ENCODE measurements at regions not wholly inside any gene's neighbourhood (a gene's known extent, or its start where the extent isn't known, plus 50 kb on each side); places are given as distances from the start of the nearest gene placed in this dataset.

DNA sequence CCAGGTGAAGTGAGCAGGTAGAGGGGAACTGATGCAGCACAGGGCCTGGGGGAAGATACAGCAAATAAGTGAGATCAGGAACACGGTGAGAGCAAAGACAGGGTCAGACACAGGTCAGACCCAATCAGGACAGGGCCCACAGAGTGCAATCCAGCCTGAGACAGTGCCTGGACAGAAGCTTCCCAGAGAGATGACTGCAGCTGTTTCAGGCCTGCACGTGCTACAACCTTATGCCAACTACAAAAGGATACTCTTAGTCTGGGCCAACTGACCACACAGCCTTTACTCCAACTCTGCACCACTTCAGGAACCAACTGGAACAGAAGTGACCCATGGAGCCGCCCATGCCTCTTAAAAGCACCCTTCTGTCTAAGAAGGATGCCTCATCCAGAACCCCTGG is 228.0 kb downstream of the TOMM20 start:
- Histone ChIP-seq H3K27me3 (ENCODE audit: control insufficient read depth in 1 of 2, insufficient read depth in 2 of 2, low read length in 2 of 2) (no peaks in the 10 kb centered on the region), H3K4me1 (ENCODE audit: control insufficient read depth in 1 of 2, insufficient read depth in 2 of 2, low read length in 2 of 2) (peaks cover 9 to 17% of the 10 kb centered on the region in 2 donors), H3K27ac (ENCODE audit: low read depth, low read length) (no peak overlapping the region), H3K36me3 (ENCODE audit: control insufficient read depth in 1 of 2, insufficient read depth in 2 of 2, low read length in 2 of 2) (no peaks in the 10 kb centered on the region), H3K9me3 (ENCODE audit: control insufficient read depth in 1 of 2, low read length in 2 of 2) (no peaks in the 10 kb centered on the region), H3K9ac (ENCODE audit: low read depth in 1 of 2, low read length in 2 of 2) (no peak overlapping the region), H3K4me3 (ENCODE audit: low read depth in 1 of 2, low read length in 2 of 2) (no peak overlapping the region)

DNA sequence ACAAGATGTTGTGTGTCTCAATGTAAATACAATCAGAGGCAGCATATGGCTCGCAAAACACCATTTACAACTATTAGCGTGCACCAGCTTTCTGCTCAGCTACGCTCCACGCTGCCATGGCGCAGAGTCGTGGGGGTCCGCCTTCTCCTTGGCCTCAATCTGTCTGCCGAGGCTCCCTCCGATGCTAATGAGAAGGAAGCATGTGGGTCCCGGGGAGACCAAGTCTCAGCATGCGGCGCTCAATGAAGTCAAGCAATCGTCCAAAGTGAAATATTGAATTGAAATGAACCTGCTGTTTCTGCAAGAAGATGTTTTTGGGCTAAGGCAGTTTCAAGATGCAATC is 228.9 kb downstream of the TOMM20 start:
- peaks cover 9 to 17% of the 10 kb centered on the region in 2 donors for H3K4me1 ChIP-seq (ENCODE audit: control insufficient read depth in 1 of 2, insufficient read depth in 2 of 2, low read length in 2 of 2)
- no peaks in the 10 kb centered on the region for H3K9me3 ChIP-seq (ENCODE audit: control insufficient read depth in 1 of 2, low read length in 2 of 2)
- H3K27me3 ChIP-seq (ENCODE audit: control insufficient read depth in 1 of 2, insufficient read depth in 2 of 2, low read length in 2 of 2): no peaks in the 10 kb centered on the region
- H3K36me3 ChIP-seq (ENCODE audit: control insufficient read depth in 1 of 2, insufficient read depth in 2 of 2, low read length in 2 of 2): no peaks in the 10 kb centered on the region
- H3K9ac ChIP-seq (ENCODE audit: low read depth in 1 of 2, low read length in 2 of 2): peak overlapping the region in 1 of 2 donors; percentile 2
- no peak overlapping the region for H3K27ac ChIP-seq (ENCODE audit: low read depth, low read length)
- H3K4me3 ChIP-seq (ENCODE audit: low read depth in 1 of 2, low read length in 2 of 2): no peak overlapping the region

DNA sequence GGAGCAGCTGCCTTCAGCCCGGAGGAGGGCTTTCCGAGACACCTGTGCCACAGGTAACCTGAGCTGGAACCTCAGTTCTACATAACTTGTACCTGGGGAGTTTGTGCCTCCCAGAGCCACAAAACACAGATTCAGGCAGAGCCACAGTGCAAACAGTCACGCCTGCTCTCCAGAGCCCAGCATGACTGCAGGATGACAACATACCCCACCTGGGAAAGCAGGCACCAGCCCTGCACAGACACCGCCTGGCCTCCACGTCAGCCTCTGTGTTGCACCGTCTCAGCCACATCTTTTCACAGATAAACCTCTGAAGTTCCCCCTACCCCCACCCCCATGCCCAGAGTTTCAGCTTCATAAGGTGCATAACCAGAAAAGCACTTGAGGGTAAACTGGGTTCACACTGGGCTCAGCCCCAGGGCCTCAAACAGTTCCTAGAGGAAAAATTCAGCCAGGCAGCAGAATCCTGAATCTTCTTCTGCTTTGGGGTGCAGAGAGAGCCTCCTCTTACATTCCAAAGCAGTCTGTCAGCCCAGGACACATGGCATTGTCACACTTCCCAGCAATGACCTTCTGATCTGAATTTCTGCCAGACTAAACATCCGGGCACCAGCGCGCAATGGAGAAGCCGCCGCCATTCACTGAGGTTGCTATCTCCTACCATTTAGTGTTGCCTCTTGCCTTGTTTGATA is 229.5 kb downstream of the TOMM20 start:
- Histone ChIP-seq H3K4me3 (ENCODE audit: low read depth in 1 of 2, low read length in 2 of 2) (no peak overlapping the region), H3K4me1 (ENCODE audit: control insufficient read depth in 1 of 2, insufficient read depth in 2 of 2, low read length in 2 of 2) (peaks cover 9 to 17% of the 10 kb centered on the region in 2 donors), H3K9me3 (ENCODE audit: control insufficient read depth in 1 of 2, low read length in 2 of 2) (no peaks in the 10 kb centered on the region), H3K9ac (ENCODE audit: low read depth in 1 of 2, low read length in 2 of 2) (peak overlapping the region in 1 of 2 donors; percentile 2), H3K27me3 (ENCODE audit: control insufficient read depth in 1 of 2, insufficient read depth in 2 of 2, low read length in 2 of 2) (no peaks in the 10 kb centered on the region), H3K36me3 (ENCODE audit: control insufficient read depth in 1 of 2, insufficient read depth in 2 of 2, low read length in 2 of 2) (no peaks in the 10 kb centered on the region), H3K27ac (ENCODE audit: low read depth, low read length) (no peak overlapping the region)

DNA sequence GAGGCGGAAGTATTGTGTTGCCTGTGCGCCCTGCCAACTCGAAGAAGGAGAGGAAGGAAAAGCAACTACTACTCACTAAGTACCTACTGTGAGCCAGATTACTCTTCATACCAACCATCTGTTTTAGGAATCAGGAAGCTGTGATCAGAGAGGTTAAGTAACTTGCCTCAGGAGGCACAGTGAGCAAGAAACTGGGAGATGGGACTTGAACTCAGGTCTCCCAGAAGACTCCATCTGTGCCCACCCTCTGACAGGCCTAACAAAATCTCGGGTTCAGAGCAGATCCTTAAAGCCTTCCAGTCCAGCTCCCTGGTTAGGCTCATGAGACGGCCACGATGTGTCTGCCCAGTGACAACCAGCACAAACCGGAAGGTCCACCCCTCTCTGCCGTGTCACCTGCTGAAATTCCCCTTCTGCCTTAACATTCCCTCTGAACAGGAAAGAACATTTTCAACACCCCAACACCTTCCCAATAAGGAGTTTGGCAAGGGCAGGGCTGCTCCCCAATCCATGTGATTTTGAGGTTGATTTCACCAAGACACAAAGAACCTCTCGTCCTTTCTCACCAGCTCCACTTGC is 230.1 kb downstream of the TOMM20 start:
- peak overlapping the region in 1 of 2 donors; percentile 2 for H3K9ac ChIP-seq (ENCODE audit: low read depth in 1 of 2, low read length in 2 of 2)
- H3K4me3 ChIP-seq (ENCODE audit: low read depth in 1 of 2, low read length in 2 of 2): no peak overlapping the region
- H3K27me3 ChIP-seq (ENCODE audit: control insufficient read depth in 1 of 2, insufficient read depth in 2 of 2, low read length in 2 of 2): no peaks in the 10 kb centered on the region
- H3K36me3 ChIP-seq (ENCODE audit: control insufficient read depth in 1 of 2, insufficient read depth in 2 of 2, low read length in 2 of 2): no peaks in the 10 kb centered on the region
- no peaks in the 10 kb centered on the region for H3K9me3 ChIP-seq (ENCODE audit: control insufficient read depth in 1 of 2, low read length in 2 of 2)
- peaks cover 9 to 17% of the 10 kb centered on the region in 2 donors for H3K4me1 ChIP-seq (ENCODE audit: control insufficient read depth in 1 of 2, insufficient read depth in 2 of 2, low read length in 2 of 2)
- no peak overlapping the region for H3K27ac ChIP-seq (ENCODE audit: low read depth, low read length)

DNA sequence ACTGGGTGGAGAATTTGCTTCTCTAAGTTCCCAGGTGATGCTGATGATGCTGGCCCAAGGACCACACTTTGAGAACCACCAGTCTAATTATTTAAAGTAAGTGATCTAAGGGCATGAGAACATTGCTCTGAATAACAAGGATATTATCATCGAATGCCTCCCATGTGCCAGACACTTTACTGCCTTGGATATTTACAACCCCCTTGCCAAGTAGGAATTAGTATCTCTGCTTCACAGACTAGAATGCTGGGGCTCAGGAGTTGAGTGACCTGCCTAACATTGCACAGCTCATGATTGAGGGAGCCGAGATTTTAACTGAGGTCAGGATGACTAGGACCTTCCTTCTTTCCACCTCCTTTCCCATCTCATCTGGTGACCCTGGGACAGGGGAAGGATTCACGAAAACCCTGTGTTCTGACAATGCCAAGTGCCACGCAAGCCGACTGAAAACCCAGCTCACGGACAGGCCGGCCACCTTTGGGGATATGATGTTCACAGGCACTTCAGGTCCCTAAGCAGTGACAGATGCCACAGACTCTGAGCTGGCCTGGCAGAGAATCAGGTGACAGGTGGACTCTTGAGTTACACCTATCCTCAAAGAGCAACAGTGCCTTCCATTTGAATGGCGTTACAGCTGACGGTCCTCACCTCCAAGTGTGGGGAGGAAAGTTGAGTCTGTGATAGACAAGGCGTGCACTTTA is 230.7 kb downstream of the TOMM20 start:
- H3K9me3 ChIP-seq (ENCODE audit: control insufficient read depth in 1 of 2, low read length in 2 of 2): no peaks in the 10 kb centered on the region
- no peaks in the 10 kb centered on the region for H3K27me3 ChIP-seq (ENCODE audit: control insufficient read depth in 1 of 2, insufficient read depth in 2 of 2, low read length in 2 of 2)
- peaks cover 9 to 17% of the 10 kb centered on the region in 2 donors for H3K4me1 ChIP-seq (ENCODE audit: control insufficient read depth in 1 of 2, insufficient read depth in 2 of 2, low read length in 2 of 2)
- H3K27ac ChIP-seq (ENCODE audit: low read depth, low read length): no peak overlapping the region
- H3K4me3 ChIP-seq (ENCODE audit: low read depth in 1 of 2, low read length in 2 of 2): no peak overlapping the region
- no peak overlapping the region for H3K9ac ChIP-seq (ENCODE audit: low read depth in 1 of 2, low read length in 2 of 2)
- H3K36me3 ChIP-seq (ENCODE audit: control insufficient read depth in 1 of 2, insufficient read depth in 2 of 2, low read length in 2 of 2): no peaks in the 10 kb centered on the region

DNA sequence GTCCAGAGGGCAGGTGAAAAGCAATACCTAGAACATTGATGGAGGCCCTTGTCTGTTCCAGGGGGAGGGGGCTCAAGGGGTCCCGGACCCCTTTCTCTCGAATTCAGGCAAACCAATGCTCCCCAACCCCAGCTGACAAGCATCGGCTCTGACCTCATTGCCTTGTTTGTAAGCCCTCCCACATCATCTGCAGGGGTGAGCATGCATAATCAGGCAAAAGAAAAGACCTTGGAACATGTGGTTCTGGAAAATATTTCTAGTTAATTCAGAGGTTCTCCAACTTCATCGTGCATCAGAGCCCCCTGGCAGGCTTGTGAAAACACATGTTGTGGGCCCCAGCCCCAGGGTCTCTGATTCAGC is 231.3 kb downstream of the TOMM20 start:
- Histone ChIP-seq H3K27ac (ENCODE audit: low read depth, low read length) (no peak overlapping the region), H3K27me3 (ENCODE audit: control insufficient read depth in 1 of 2, insufficient read depth in 2 of 2, low read length in 2 of 2) (no peaks in the 10 kb centered on the region), H3K4me3 (ENCODE audit: low read depth in 1 of 2, low read length in 2 of 2) (no peak overlapping the region), H3K9ac (ENCODE audit: low read depth in 1 of 2, low read length in 2 of 2) (no peak overlapping the region), H3K36me3 (ENCODE audit: control insufficient read depth in 1 of 2, insufficient read depth in 2 of 2, low read length in 2 of 2) (no peaks in the 10 kb centered on the region), H3K9me3 (ENCODE audit: control insufficient read depth in 1 of 2, low read length in 2 of 2) (no peaks in the 10 kb centered on the region), H3K4me1 (ENCODE audit: control insufficient read depth in 1 of 2, insufficient read depth in 2 of 2, low read length in 2 of 2) (peaks cover 9 to 20% of the 10 kb centered on the region in 2 donors)

DNA sequence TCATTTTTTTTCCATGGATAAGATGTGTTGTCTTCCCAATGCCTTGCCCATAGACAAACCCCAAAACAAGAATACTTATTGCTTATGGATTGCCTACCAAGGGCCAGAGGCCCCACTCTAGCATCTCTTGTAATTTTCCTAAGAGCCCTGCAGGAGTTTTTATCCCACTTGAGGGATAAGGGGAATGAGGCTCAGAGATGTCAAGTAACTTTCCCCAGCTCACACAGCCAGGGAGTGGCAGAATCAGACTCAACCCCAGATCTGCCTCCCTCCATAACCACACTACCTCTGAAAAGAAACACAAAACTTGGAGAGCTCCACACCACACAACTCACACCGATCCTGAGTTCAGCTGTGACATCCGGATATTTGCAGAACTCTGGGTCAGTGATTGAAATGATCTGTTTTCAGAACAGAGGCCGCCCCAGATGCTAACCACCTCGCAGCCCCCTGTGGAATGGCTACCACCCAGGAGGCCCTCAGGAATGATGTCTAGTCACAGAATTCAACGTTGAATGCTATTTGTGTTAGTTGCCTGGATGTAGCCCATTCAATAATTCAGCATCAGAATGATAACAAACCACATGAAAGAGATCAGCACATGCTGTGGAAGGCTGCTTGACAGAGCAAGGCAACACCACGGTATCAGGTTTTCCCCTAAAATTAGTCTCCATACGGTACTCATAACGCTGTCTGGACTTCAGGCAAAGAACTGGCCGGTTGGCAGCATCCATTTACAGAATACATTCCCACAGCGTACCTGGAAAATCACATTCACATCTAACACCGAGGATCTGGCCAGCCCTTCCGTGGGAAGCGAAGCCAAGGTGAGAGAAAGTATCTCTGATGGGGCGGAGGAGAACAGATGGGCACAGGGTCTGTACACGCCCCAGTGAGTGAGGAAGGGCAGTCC is 231.9 kb downstream of the TOMM20 start:
- Histone ChIP-seq H3K4me3 (ENCODE audit: low read depth in 1 of 2, low read length in 2 of 2) (no peak overlapping the region), H3K9ac (ENCODE audit: low read depth in 1 of 2, low read length in 2 of 2) (no peak overlapping the region), H3K27ac (ENCODE audit: low read depth, low read length) (no peak overlapping the region), H3K4me1 (ENCODE audit: control insufficient read depth in 1 of 2, insufficient read depth in 2 of 2, low read length in 2 of 2) (peaks cover 9 to 26% of the 10 kb centered on the region in 2 donors), H3K27me3 (ENCODE audit: control insufficient read depth in 1 of 2, insufficient read depth in 2 of 2, low read length in 2 of 2) (no peaks in the 10 kb centered on the region), H3K36me3 (ENCODE audit: control insufficient read depth in 1 of 2, insufficient read depth in 2 of 2, low read length in 2 of 2) (no peaks in the 10 kb centered on the region), H3K9me3 (ENCODE audit: control insufficient read depth in 1 of 2, low read length in 2 of 2) (no peaks in the 10 kb centered on the region)

DNA sequence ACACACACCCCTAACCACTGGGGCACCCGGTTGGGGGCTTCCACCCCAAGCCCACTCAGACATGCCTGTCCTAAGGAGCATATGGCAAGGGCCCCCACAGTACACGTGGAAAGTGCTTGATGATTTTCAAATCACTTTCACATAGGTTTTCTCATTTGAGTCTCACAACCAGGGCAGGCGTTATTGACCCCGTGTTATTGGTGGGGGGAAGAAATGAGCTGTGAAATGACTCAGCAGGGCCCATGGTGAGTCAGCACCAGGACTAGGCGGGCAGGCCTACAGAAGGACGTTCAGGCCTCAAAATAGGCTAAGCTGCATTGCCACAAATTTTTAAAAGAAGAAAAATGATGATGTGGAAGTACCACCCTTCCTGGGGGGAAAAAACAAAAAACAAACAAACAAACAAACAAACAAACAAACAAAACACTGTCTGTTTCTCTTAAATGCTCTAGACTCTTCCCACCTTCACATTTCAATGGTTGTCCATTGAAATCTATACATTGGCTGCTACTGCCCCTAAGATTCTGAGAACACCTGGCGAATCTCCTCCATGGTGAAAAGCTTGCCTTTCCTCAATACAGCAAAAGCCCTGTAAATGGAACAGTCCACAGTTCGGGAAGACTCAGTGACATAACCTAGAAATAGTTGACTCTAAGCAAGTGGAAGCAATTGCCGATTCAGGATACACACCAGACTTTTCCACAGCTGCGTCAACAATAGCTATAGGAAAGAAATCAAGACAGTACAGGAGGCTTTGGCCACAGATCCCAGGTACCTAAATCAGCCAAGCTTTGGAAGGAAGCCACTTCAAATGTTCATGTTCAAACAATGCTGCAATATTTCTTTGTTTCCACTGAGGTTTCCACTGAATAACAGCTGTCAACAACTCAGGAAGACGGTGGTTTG is 234.7 kb downstream of the TOMM20 start:
- no peak overlapping the region for H3K27ac ChIP-seq (ENCODE audit: low read depth, low read length)

DNA sequence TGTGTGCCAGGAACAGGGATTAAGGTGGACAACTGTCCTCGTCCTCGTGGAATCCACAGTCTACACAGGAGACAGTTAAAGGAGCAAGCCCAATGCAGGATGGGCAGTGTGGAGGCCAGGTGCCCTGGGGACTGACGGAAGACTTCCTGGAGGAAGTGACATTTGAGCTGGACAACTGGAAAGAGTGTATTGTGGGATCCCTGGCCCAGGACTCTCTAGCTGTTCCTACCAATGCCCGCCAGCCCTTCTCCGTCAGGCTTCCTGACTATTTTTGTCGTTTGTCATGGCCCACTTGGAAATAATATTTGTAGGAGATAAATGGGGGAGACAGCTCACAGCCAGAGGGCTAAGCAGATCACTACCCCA is 235.3 kb downstream of the TOMM20 start:
- Histone ChIP-seq H3K4me1 (ENCODE audit: control insufficient read depth in 1 of 2, insufficient read depth in 2 of 2, low read length in 2 of 2) (peaks cover 1 to 17% of the 10 kb centered on the region in 2 donors), H3K27ac (ENCODE audit: low read depth, low read length) (peak overlapping the region; percentile 10)

More for the DNA sequence above, 234.7 kb downstream of the TOMM20 start:
- no peak overlapping the region for H3K4me3 ChIP-seq (ENCODE audit: low read depth in 1 of 2, low read length in 2 of 2)
- peaks cover 7 to 23% of the 10 kb centered on the region in 2 donors for H3K4me1 ChIP-seq (ENCODE audit: control insufficient read depth in 1 of 2, insufficient read depth in 2 of 2, low read length in 2 of 2)
- no peaks in the 10 kb centered on the region for H3K36me3 ChIP-seq (ENCODE audit: control insufficient read depth in 1 of 2, insufficient read depth in 2 of 2, low read length in 2 of 2)
- H3K27me3 ChIP-seq (ENCODE audit: control insufficient read depth in 1 of 2, insufficient read depth in 2 of 2, low read length in 2 of 2): no peaks in the 10 kb centered on the region
- H3K9me3 ChIP-seq (ENCODE audit: control insufficient read depth in 1 of 2, low read length in 2 of 2): no peaks in the 10 kb centered on the region
- no peak overlapping the region for H3K9ac ChIP-seq (ENCODE audit: low read depth in 1 of 2, low read length in 2 of 2)

More for the DNA sequence above, 235.3 kb downstream of the TOMM20 start:
- H3K27me3 ChIP-seq (ENCODE audit: control insufficient read depth in 1 of 2, insufficient read depth in 2 of 2, low read length in 2 of 2): no peaks in the 10 kb centered on the region
- H3K9ac ChIP-seq (ENCODE audit: low read depth in 1 of 2, low read length in 2 of 2): no peak overlapping the region
- H3K4me3 ChIP-seq (ENCODE audit: low read depth in 1 of 2, low read length in 2 of 2): no peak overlapping the region
- no peaks in the 10 kb centered on the region for H3K9me3 ChIP-seq (ENCODE audit: control insufficient read depth in 1 of 2, low read length in 2 of 2)
- H3K36me3 ChIP-seq (ENCODE audit: control insufficient read depth in 1 of 2, insufficient read depth in 2 of 2, low read length in 2 of 2): no peaks in the 10 kb centered on the region

Measured in duodenal mucosa (tissue), 2 donors.